EH (cell line): ENCODE measurements at regions not wholly inside any gene's neighbourhood (a gene's known extent, or its start where the extent isn't known, plus 50 kb on each side); places are given as distances from the start of the nearest gene placed in this dataset.
"Not testable (repeated sequence)": the region's sequence is repeated elsewhere in the genome, so short reads cannot be mapped to it uniquely, and the experiment has no call there.

Source experiments
- DNase-seq: peaks from one replicate; pipeline ENCODE4 v3.0.0-alpha.2; 2015; ENCODE audit warnings: low read depth

- no peak for DNase-seq
Measured at GRCh38 chr7:46135557-46135956, 214.5 kb upstream of the IGFBP3 start.

GRCh38 chr7:46134795-46135194 is 213.7 kb upstream of the IGFBP3 start:
- DNase-seq, result no peak

- DNase-seq, result no peak
Measured at GRCh38 chr7:46134385-46134784, 213.3 kb upstream of the IGFBP3 start.

GRCh38 chr7:46133751-46134150 is 212.7 kb upstream of the IGFBP3 start:
- DNase-seq, result no peak

- DNase-seq, result no peak
Measured at GRCh38 chr7:46133072-46133471, 212.0 kb upstream of the IGFBP3 start.

GRCh38 chr7:46131916-46132795 is 211.1 kb upstream of the IGFBP3 start:
- peak; percentile 52 for DNase-seq

GRCh38 chr7:46129831-46130230 is 208.8 kb upstream of the IGFBP3 start:
- no peak for DNase-seq

GRCh38 chr7:46127814-46128213 is 206.7 kb upstream of the IGFBP3 start:
- DNase-seq, result no peak

- DNase-seq, result no peak
Measured at GRCh38 chr7:46126675-46127300, 205.7 kb upstream of the IGFBP3 start.

- no peak for DNase-seq
Measured at GRCh38 chr7:46123756-46124343, 202.8 kb upstream of the IGFBP3 start.

GRCh38 chr7:46115410-46115809 is 194.3 kb upstream of the IGFBP3 start:
- DNase-seq, result peak; percentile 39

- DNase-seq, result no peak
Measured at GRCh38 chr7:46109437-46109836, 188.4 kb upstream of the IGFBP3 start.

GRCh38 chr7:46108272-46108671 is 187.2 kb upstream of the IGFBP3 start:
- no peak for DNase-seq

- no peak for DNase-seq
Measured at GRCh38 chr7:46107610-46108217, 186.6 kb upstream of the IGFBP3 start.

GRCh38 chr7:46100521-46100920 is 179.4 kb upstream of the IGFBP3 start:
- DNase-seq, result peak; percentile 50

- DNase-seq, result peak; percentile 77
Measured at GRCh38 chr7:46099076-46099475, 178.0 kb upstream of the IGFBP3 start.

- DNase-seq, result no peak
Measured at GRCh38 chr7:46091071-46091470, 170.0 kb upstream of the IGFBP3 start.

- DNase-seq, result peak; percentile 35
Measured at GRCh38 chr7:46089281-46089680, 168.2 kb upstream of the IGFBP3 start.

- not testable (repeated sequence) for DNase-seq
Measured at GRCh38 chr7:46088486-46088885, 167.4 kb upstream of the IGFBP3 start.

GRCh38 chr7:46080595-46081159 is 159.6 kb upstream of the IGFBP3 start:
- peak; percentile 71 for DNase-seq

- no peak for DNase-seq
Measured at GRCh38 chr7:46079421-46079820, 158.3 kb upstream of the IGFBP3 start.

- no peak for DNase-seq
Measured at GRCh38 chr7:46076527-46076926, 155.5 kb upstream of the IGFBP3 start.
